Tibial nerve (tissue), 4 donors: ENCODE measurements at regions not wholly inside any gene's neighbourhood (a gene's known extent, or its start where the extent isn't known, plus 50 kb on each side); places are given as distances from the start of the nearest gene placed in this dataset.

Source experiments
- DNase-seq, 2 donors: peaks; one replicate each; pipeline ENCODE4 v3.0.0-alpha.2; 2019; ENCODE audit warnings: low spot score in 2 of 2
- H3K27ac ChIP-seq, 4 donors: fragments of 200-600 bp; sonication (generic) in 3 of 4; one replicate each; pipeline ENCODE4 v1.5.1; 2017 to 2019; ENCODE audit warnings: mild to moderate bottlenecking in 1 of 4
- H3K27me3 ChIP-seq, 2 donors: fragments of 200-600 bp; sonication (generic) in 1 of 2; one replicate each; pipeline versions ENCODE4 v1.5.1 to v1.6.0; 2017 to 2019
- H3K36me3 ChIP-seq, 3 donors: fragments of 200-600 bp; sonication (generic); one replicate each; pipeline ENCODE4 v1.5.1; 2018 to 2019
- H3K4me1 ChIP-seq, 4 donors: fragments of 200-600 bp; sonication (generic) in 3 of 4; one replicate each; pipeline ENCODE4 v1.5.1; 2017 to 2019
- H3K4me3 ChIP-seq, 4 donors: fragments of 200-600 bp; sonication (generic) in 3 of 4; one replicate each; pipeline ENCODE4 v1.5.1; 2017 to 2019; ENCODE audit warnings: mild to moderate bottlenecking in 1 of 4, moderate library complexity in 1 of 4
- H3K9me3 ChIP-seq, 4 donors: fragments of 200-600 bp; sonication (generic) in 3 of 4; one replicate each; pipeline ENCODE4 v1.5.1; 2017 to 2019
- CTCF ChIP-seq, 5 experiments: fragments of 200-600 bp in 3 of 5; fragments of 450-650 bp in 2 of 5; sonication (generic) in 3 of 5; IDR thresholded peaks; one replicate each; pipeline ENCODE4 v1.5.1; 2016 to 2019; ENCODE audit warnings: antibody characterized with exemption in 5 of 5, mild to moderate bottlenecking in 3 of 5, moderate library complexity in 2 of 5
- EP300 ChIP-seq, 2 donors: sonication (generic); formaldehyde crosslinking; IDR thresholded peaks; one replicate each; pipeline ENCODE4 v1.6.1; 2017; ENCODE audit warnings: antibody characterized with exemption in 2 of 2, mild to moderate bottlenecking in 1 of 2
- POLR2A ChIP-seq, 2 donors: fragments of 450-650 bp; IDR thresholded peaks; one replicate each; pipeline ENCODE4 v1.6.1; 2017; ENCODE audit warnings: antibody characterized with exemption in 2 of 2, mild to moderate bottlenecking in 2 of 2, moderate library complexity in 2 of 2
- WGBS, 2 donors: methylation state at CpG; one replicate each; pipeline ENCODE4 v1.1.5; 2018; 5-methylcytosine and 5-hydroxymethylcytosine counted together

- Histone ChIP-seq H3K4me3 (no peak overlapping the region), H3K9me3 (no peaks in the 10 kb centered on the region), H3K27me3 (no peaks in the 10 kb centered on the region), H3K36me3 (no peaks in the 10 kb centered on the region), H3K4me1 (no peaks in the 10 kb centered on the region), H3K27ac (no peak overlapping the region)
- 92 to 94% methylated on average over 3 of the region's 3 CpGs for WGBS, 2 donors
- DNase-seq, result no peak
- TF ChIP-seq EP300 (IDR thresholded peaks at IDR 0.05), result no peak
- TF ChIP-seq CTCF (IDR thresholded peaks at IDR 0.05), result no peak
- TF ChIP-seq POLR2A (IDR thresholded peaks at IDR 0.05), result no peak
Measured at GRCh38 chr2:23148342-23148741, 236.6 kb upstream of the KLHL29 start.

- no peak for DNase-seq
- H3K9me3 ChIP-seq, result no peaks in the 10 kb centered on the region
- H3K36me3 ChIP-seq, result no peaks in the 10 kb centered on the region
- no peak overlapping the region for H3K4me3 ChIP-seq
- 61 to 62% methylated on average over 2 of the region's 2 CpGs for WGBS, 2 donors
- TF ChIP-seq CTCF (IDR thresholded peaks at IDR 0.05) (no peak), POLR2A (IDR thresholded peaks at IDR 0.05) (no peak), EP300 (IDR thresholded peaks at IDR 0.05) (no peak)
- H3K4me1 ChIP-seq, result no peaks in the 10 kb centered on the region
- H3K27ac ChIP-seq, result no peak overlapping the region
- H3K27me3 ChIP-seq, result no peaks in the 10 kb centered on the region
Measured at GRCh38 chr2:23149777-23150176, 235.2 kb upstream of the KLHL29 start.

- no peak overlapping the region for H3K27ac ChIP-seq
- H3K4me1 ChIP-seq, result peaks cover 0 to 12% (median 0%) of the 10 kb centered on the region in 4 donors
- H3K27me3 ChIP-seq, result no peaks in the 10 kb centered on the region
- H3K9me3 ChIP-seq, result no peaks in the 10 kb centered on the region
- TF ChIP-seq POLR2A (IDR thresholded peaks at IDR 0.05) (no peak), EP300 (IDR thresholded peaks at IDR 0.05) (no peak), CTCF (IDR thresholded peaks at IDR 0.05) (no peak)
- 89 to 97% methylated on average over 3 of the region's 3 CpGs for WGBS, 2 donors
- DNase-seq, result no peak
- no peaks in the 10 kb centered on the region for H3K36me3 ChIP-seq
- no peak overlapping the region for H3K4me3 ChIP-seq
Measured at GRCh38 chr2:23153484-23153883, 231.5 kb upstream of the KLHL29 start.

- no peaks in the 10 kb centered on the region for H3K9me3 ChIP-seq
- H3K4me1 ChIP-seq, result peaks cover 0 to 23% (median 0%) of the 10 kb centered on the region in 4 donors
- H3K36me3 ChIP-seq, result no peaks in the 10 kb centered on the region
- WGBS, 2 donors, result 80 to 82% methylated on average over 4 of the region's 4 CpGs
- H3K27me3 ChIP-seq, result no peaks in the 10 kb centered on the region
- no peak overlapping the region for H3K4me3 ChIP-seq
- TF ChIP-seq POLR2A (IDR thresholded peaks at IDR 0.05) (no peak), CTCF (IDR thresholded peaks at IDR 0.05) (no peak), EP300 (IDR thresholded peaks at IDR 0.05) (no peak)
- no peak overlapping the region for H3K27ac ChIP-seq
- DNase-seq, result no peak
Measured at GRCh38 chr2:23155022-23155421, 230.0 kb upstream of the KLHL29 start.

GRCh38 chr2:23157812-23158211, 227.2 kb upstream of the KLHL29 start:
- peaks cover 0 to 25% (median 0%) of the 10 kb centered on the region in 4 donors for H3K4me1 ChIP-seq
- H3K36me3 ChIP-seq, result no peaks in the 10 kb centered on the region
- H3K27ac ChIP-seq, result no peak overlapping the region
- DNase-seq, result no peak
- H3K4me3 ChIP-seq, result no peak overlapping the region
- no peaks in the 10 kb centered on the region for H3K27me3 ChIP-seq
- TF ChIP-seq POLR2A (IDR thresholded peaks at IDR 0.05) (no peak), CTCF (IDR thresholded peaks at IDR 0.05) (no peak), EP300 (IDR thresholded peaks at IDR 0.05) (no peak)
- H3K9me3 ChIP-seq, result no peaks in the 10 kb centered on the region
